DOHH2 (cell line): ENCODE measurements at regions not wholly inside any gene's neighbourhood (a gene's known extent, or its start where the extent isn't known, plus 50 kb on each side); places are given as distances from the start of the nearest gene placed in this dataset.

Experiments
- EZH2phosphoT487 ChIP-seq: fragments of 200-600 bp; sonication (generic); IDR thresholded peaks from 2 replicates; pipeline ENCODE4 v1.6.1; 2017; ENCODE audit warnings: borderline replicate concordance, mild to moderate bottlenecking, antibody characterized with exemption, low read length, moderate library complexity, mixed read lengths
- TF ChIP-seq, protein P1 (sequence below): fragments of 200-600 bp; sonication (generic); IDR thresholded peaks from one replicate; pipeline ENCODE4 v1.5.1; 2014; ENCODE audit warnings: antibody characterized with exemption, mild to moderate bottlenecking, low read depth, low read length; ENCODE audit not compliant: poor library complexity, severe bottlenecking

DNA sequence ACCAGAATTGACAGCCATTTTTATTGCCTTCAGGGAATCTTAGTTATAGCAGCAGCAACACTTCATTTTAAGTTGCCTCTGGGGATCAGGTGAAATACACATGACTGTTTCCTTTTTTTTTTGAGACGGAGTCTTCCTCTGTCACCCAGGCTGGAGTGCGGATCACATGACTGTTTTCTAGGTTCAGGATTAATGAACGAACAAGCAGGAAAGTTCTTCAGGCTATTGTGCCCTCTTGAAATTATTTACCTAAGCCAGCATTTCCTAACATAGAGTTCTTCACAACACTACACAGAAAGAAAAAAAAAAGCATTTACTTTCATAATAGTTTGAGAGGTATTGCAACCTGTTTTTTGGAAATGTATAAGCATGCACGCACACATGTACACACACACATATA is 2032.8 kb downstream of the PCDH7 start:
- TF ChIP-seq, protein P1, sequence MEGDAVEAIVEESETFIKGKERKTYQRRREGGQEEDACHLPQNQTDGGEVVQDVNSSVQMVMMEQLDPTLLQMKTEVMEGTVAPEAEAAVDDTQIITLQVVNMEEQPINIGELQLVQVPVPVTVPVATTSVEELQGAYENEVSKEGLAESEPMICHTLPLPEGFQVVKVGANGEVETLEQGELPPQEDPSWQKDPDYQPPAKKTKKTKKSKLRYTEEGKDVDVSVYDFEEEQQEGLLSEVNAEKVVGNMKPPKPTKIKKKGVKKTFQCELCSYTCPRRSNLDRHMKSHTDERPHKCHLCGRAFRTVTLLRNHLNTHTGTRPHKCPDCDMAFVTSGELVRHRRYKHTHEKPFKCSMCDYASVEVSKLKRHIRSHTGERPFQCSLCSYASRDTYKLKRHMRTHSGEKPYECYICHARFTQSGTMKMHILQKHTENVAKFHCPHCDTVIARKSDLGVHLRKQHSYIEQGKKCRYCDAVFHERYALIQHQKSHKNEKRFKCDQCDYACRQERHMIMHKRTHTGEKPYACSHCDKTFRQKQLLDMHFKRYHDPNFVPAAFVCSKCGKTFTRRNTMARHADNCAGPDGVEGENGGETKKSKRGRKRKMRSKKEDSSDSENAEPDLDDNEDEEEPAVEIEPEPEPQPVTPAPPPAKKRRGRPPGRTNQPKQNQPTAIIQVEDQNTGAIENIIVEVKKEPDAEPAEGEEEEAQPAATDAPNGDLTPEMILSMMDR, result no peak
- no peak for TF ChIP-seq EZH2phosphoT487
